ENCODE measurements at regions not wholly inside any gene's neighbourhood (a gene's known extent, or its start where the extent isn't known, plus 50 kb on each side); places are given as distances from the start of the nearest gene placed in this dataset.

DNA sequence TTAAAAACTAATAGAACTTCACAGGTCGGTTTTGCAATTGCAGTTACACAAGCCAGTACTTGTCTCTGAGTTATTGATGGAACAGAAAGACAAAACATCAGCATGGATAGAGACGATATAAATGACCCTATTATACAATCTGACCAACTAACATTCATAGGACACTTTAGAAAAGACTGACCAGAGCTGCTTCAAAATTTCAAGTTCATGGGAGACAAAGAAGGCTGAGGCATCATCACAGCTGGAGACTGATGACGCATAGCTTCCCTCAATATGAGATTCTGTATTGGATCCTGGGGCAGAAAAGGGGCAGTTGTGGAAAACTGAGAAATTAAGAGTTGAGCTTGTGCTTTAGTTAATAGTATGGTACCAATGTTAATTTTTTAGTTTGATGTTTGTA lies 174.0 kb downstream of the THBS2 start:
- ChIA-PET POLR2A (no interaction called here), CTCF (no interaction called here)
- H3K9me3 Mint-ChIP-seq (ENCODE audit: unreplicated experiment), result peaks cover 19% of the 10 kb centered on the region
- peaks cover 3% of the 10 kb centered on the region for H3K27me3 Mint-ChIP-seq (ENCODE audit: insufficient read depth, unreplicated experiment)
- Histone ChIP-seq H3K36me3 (ENCODE audit: control insufficient read depth, insufficient read depth, low read length) (no peaks in the 10 kb centered on the region), H3K4me1 (no peaks in the 10 kb centered on the region), H3K27me3 (replicated peaks; ENCODE audit: control insufficient read depth, insufficient read depth, low read length) (no peaks in the 10 kb centered on the region), H3K4me3 (ENCODE audit: low read depth, low read length) (no peak overlapping the region), H3K9me3 (no peaks in the 10 kb centered on the region)
- H3K4me3 Mint-ChIP-seq (ENCODE audit: unreplicated experiment), result no peak overlapping the region
- H3K4me1 Mint-ChIP-seq (ENCODE audit: low read depth, unreplicated experiment), result no peaks in the 10 kb centered on the region
- no peak for DNase-seq
- no peaks in the 10 kb centered on the region for H3K36me3 Mint-ChIP-seq (ENCODE audit: insufficient read depth, unreplicated experiment)
- intact Hi-C loops (cut with micrococcal nuclease; ENCODE audit: unreplicated experiment), result no loop called here
- no TSS peak for BruUV-seq (replicated peaks)
- no peak overlapping the region for H3K27ac Mint-ChIP-seq (ENCODE audit: unreplicated experiment)
- TF ChIP-seq, protein P1, sequence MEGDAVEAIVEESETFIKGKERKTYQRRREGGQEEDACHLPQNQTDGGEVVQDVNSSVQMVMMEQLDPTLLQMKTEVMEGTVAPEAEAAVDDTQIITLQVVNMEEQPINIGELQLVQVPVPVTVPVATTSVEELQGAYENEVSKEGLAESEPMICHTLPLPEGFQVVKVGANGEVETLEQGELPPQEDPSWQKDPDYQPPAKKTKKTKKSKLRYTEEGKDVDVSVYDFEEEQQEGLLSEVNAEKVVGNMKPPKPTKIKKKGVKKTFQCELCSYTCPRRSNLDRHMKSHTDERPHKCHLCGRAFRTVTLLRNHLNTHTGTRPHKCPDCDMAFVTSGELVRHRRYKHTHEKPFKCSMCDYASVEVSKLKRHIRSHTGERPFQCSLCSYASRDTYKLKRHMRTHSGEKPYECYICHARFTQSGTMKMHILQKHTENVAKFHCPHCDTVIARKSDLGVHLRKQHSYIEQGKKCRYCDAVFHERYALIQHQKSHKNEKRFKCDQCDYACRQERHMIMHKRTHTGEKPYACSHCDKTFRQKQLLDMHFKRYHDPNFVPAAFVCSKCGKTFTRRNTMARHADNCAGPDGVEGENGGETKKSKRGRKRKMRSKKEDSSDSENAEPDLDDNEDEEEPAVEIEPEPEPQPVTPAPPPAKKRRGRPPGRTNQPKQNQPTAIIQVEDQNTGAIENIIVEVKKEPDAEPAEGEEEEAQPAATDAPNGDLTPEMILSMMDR (IDR thresholded peaks at IDR 0.05; ENCODE audit: insufficient read depth in 1 of 2, low read depth in 1 of 2, low read length in 1 of 2, severe bottlenecking in 1 of 2, unreplicated experiment in 1 of 2), result no peak

DNA sequence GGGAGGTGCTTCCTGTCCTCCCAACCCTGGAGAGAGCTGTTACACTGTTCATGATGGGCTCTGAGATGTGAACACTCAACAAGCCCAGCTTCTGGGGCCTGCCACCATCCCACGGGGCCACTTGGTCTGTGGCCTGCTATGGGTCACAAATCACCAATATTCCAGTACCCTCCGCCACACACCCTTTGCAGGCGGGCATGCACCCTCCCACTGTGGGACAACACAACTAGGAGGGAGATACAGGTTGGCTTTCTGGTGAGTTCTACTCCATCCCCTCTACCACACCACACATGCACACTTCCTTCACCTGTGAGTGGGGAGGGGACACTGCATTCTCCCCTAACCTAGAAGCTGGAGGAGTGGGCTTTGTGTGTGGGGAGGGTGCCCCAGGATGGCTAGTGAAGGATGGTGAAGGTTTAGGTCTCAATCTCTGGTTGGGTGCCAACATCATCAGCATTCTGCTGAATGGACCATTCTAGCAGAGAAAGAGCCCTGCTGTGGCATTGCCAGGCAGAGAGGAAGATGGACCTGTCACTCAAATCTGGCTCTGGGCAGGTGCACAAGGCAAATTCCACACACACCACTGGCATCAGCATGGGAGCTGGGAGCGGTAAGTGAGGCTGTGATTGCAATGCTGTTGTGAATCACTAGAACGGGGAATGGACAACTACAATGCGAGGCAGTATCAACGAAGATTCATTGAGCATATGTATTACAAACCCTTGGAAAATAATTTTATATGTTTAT lies 175.1 kb downstream of the THBS2 start:
- ChIA-PET POLR2A (no interaction called here), CTCF (no interaction called here)
- TF ChIP-seq, protein P1 (IDR thresholded peaks at IDR 0.05; ENCODE audit: insufficient read depth in 1 of 2, low read depth in 1 of 2, low read length in 1 of 2, severe bottlenecking in 1 of 2, unreplicated experiment in 1 of 2), result no peak
- no TSS peak for BruUV-seq (replicated peaks)
- Mint-ChIP-seq H3K9me3 (ENCODE audit: unreplicated experiment) (peaks cover 10% of the 10 kb centered on the region), H3K27ac (ENCODE audit: unreplicated experiment) (no peak overlapping the region), H3K27me3 (ENCODE audit: insufficient read depth, unreplicated experiment) (peaks cover 3% of the 10 kb centered on the region), H3K4me3 (ENCODE audit: unreplicated experiment) (no peak overlapping the region), H3K36me3 (ENCODE audit: insufficient read depth, unreplicated experiment) (no peaks in the 10 kb centered on the region), H3K4me1 (ENCODE audit: low read depth, unreplicated experiment) (no peaks in the 10 kb centered on the region)
- intact Hi-C loops (cut with micrococcal nuclease; ENCODE audit: unreplicated experiment), result no loop called here
- no peaks in the 10 kb centered on the region for H3K4me1 ChIP-seq
- no peaks in the 10 kb centered on the region for H3K36me3 ChIP-seq (ENCODE audit: control insufficient read depth, insufficient read depth, low read length)
- no peak for DNase-seq
- H3K27me3 ChIP-seq (replicated peaks; ENCODE audit: control insufficient read depth, insufficient read depth, low read length), result no peaks in the 10 kb centered on the region
- no peak overlapping the region for H3K4me3 ChIP-seq (ENCODE audit: low read depth, low read length)
- H3K9me3 ChIP-seq, result no peaks in the 10 kb centered on the region

DNA sequence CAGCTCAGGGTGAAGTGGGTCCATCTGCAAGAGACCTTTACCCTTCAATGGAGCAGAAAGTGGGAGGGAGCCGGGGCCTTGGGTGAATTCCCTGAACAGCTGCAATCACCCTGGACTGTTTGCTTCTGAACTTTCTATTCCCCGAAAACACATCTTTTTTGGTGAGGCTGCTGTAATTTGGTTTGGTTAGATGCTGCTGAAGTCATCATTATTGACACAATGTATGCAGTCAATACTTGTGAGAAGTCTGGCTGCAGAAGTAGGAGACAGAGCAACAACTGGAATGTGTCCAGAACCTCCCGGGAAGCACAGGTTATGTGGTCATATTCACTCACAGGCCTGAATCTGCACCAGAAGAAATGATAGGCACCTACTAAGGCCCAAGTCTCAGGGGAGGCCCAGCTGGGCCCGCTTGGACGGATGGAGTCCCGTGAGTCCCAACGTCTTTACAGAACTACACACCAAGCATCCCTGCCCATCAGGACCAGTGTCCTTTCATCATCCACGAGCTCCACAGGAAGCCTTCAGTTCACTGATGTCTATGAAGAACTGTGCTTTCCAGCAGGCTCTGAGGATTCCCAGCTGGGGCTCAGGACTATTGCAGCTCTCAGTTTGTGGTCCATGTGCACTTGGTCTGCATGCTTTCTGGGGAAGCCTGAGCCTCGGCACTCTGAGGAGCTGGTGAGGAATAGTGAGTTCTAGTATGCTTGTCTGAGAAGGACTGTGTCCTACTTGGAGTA lies 177.6 kb downstream of the THBS2 start:
- Mint-ChIP-seq H3K4me3 (ENCODE audit: unreplicated experiment) (no peak overlapping the region), H3K27ac (ENCODE audit: unreplicated experiment) (no peak overlapping the region), H3K4me1 (ENCODE audit: low read depth, unreplicated experiment) (no peaks in the 10 kb centered on the region), H3K36me3 (ENCODE audit: insufficient read depth, unreplicated experiment) (no peaks in the 10 kb centered on the region), H3K9me3 (ENCODE audit: unreplicated experiment) (peaks cover 3% of the 10 kb centered on the region), H3K27me3 (ENCODE audit: insufficient read depth, unreplicated experiment) (peaks cover 5% of the 10 kb centered on the region)
- DNase-seq, result no peak
- no peaks in the 10 kb centered on the region for H3K4me1 ChIP-seq
- no peak overlapping the region for H3K4me3 ChIP-seq (ENCODE audit: low read depth, low read length)
- TF ChIP-seq, protein P1 (IDR thresholded peaks at IDR 0.05; ENCODE audit: insufficient read depth in 1 of 2, low read depth in 1 of 2, low read length in 1 of 2, severe bottlenecking in 1 of 2, unreplicated experiment in 1 of 2), result no peak
- no TSS peak for BruUV-seq (replicated peaks)
- ChIA-PET POLR2A (no interaction called here), CTCF (no interaction called here)
- intact Hi-C loops (cut with micrococcal nuclease; ENCODE audit: unreplicated experiment), result no loop called here
- H3K27me3 ChIP-seq (replicated peaks; ENCODE audit: control insufficient read depth, insufficient read depth, low read length), result no peaks in the 10 kb centered on the region
- no peaks in the 10 kb centered on the region for H3K9me3 ChIP-seq
- no peaks in the 10 kb centered on the region for H3K36me3 ChIP-seq (ENCODE audit: control insufficient read depth, insufficient read depth, low read length)
